CD4-positive, alpha-beta T cell (primary cell): ENCODE measurements at regions not wholly inside any gene's neighbourhood (a gene's known extent, or its start where the extent isn't known, plus 50 kb on each side); places are given as distances from the start of the nearest gene placed in this dataset.

Experiments used
- ATAC-seq: fragments of 200-7000 bp; cut with Tn5 transposase; one replicate; pipeline ENCODE4 v1.10.0; 2022; ENCODE audit warnings: mild to moderate bottlenecking; ENCODE audit not compliant: poor library complexity
- CTCF ChIA-PET: fragments of 350-600 bp; sonication (Branson Sonifier 250); formaldehyde crosslinking; loops from one replicate; lab custom pipeline; 2021; ENCODE audit warnings: antibody characterized with exemption, inconsistent platforms; lab: Charles Lee
- POLR2A ChIA-PET: fragments of 350-600 bp; sonication (Branson Sonifier 250); formaldehyde crosslinking; loops from one replicate; lab custom pipeline; 2021; ENCODE audit warnings: antibody characterized with exemption, inconsistent platforms; lab: Charles Lee
- DNase-seq, 14 experiments: peaks; one replicate each; pipeline ENCODE4 v3.0.0-alpha.2; 2013 to 2020; ENCODE audit warnings: mixed read lengths in 2 of 14
- H3K27ac ChIP-seq, 2 donors: one replicate each; pipeline versions ENCODE4 v1.5.1 to v1.7.0; 2013; ENCODE audit warnings: low read length in 2 of 2, low read depth in 1 of 2, mild to moderate bottlenecking in 1 of 2
- H3K27me3 ChIP-seq, 2 experiments: 1 replicate in 1 of 2; 2 replicates in 1 of 2; pipeline versions ENCODE4 v1.6.1 to v1.7.0; 2013; ENCODE audit warnings: low read length in 2 of 2, control low read depth in 1 of 2, mild to moderate bottlenecking in 1 of 2, moderate library complexity in 1 of 2; ENCODE audit not compliant: insufficient read depth in 2 of 2, control insufficient read depth in 1 of 2
- H3K36me3 ChIP-seq: one replicate; pipeline ENCODE4 v1.6.1; 2013; ENCODE audit warnings: low read length, control low read depth; ENCODE audit not compliant: insufficient read depth
- H3K4me1 ChIP-seq: one replicate; pipeline ENCODE4 v1.6.1; 2013; ENCODE audit warnings: low read length, control low read depth; ENCODE audit not compliant: insufficient read depth
- H3K4me3 ChIP-seq: one replicate; pipeline ENCODE4 v1.5.1; 2013; ENCODE audit warnings: mild to moderate bottlenecking, low read length, moderate library complexity
- H3K9me3 ChIP-seq, 2 experiments: 1 replicate in 1 of 2; 2 replicates in 1 of 2; pipeline versions ENCODE4 v1.6.1 to v1.7.0; 2013; ENCODE audit warnings: low read length in 2 of 2, mild to moderate bottlenecking in 2 of 2, control low read depth in 1 of 2, moderate library complexity in 1 of 2; ENCODE audit not compliant: control insufficient read depth in 1 of 2, insufficient read depth in 1 of 2
- H3K27ac Mint-ChIP-seq: one replicate; pipeline ENCODE4 v1.8.0; 2020; ENCODE audit warnings: mixed read lengths
- H3K27me3 Mint-ChIP-seq: one replicate; pipeline ENCODE4 v1.8.0; 2021; ENCODE audit warnings: mixed read lengths
- H3K36me3 Mint-ChIP-seq: one replicate; pipeline ENCODE4 v1.8.0; 2021; ENCODE audit warnings: low read depth, mixed read lengths
- H3K4me1 Mint-ChIP-seq: one replicate; pipeline ENCODE4 v1.8.0; 2021; ENCODE audit warnings: low read depth, mixed read lengths
- H3K4me3 Mint-ChIP-seq: one replicate; pipeline ENCODE4 v1.8.0; 2020; ENCODE audit warnings: mild to moderate bottlenecking, mixed read lengths
- H3K9me3 Mint-ChIP-seq: one replicate; pipeline ENCODE4 v1.8.0; 2020; ENCODE audit warnings: mixed read lengths
- intact Hi-C, 2 experiments: fragments of 100-400 bp; cut with DNase I in 1 of 2; cut with micrococcal nuclease in 1 of 2; formaldehyde crosslinking; loops; one replicate each; pipeline versions ENCODE4 v1.15.1 to v1.9.0; 2023 to 2025; cut with DNase I, micrococcal nuclease
- TF ChIP-seq, protein P1 (sequence below): fragments of 200-600 bp; IDR thresholded peaks from one replicate; pipeline ENCODE4 v1.8.0; 2022; ENCODE audit warnings: antibody characterized with exemption, mild to moderate bottlenecking

DNA sequence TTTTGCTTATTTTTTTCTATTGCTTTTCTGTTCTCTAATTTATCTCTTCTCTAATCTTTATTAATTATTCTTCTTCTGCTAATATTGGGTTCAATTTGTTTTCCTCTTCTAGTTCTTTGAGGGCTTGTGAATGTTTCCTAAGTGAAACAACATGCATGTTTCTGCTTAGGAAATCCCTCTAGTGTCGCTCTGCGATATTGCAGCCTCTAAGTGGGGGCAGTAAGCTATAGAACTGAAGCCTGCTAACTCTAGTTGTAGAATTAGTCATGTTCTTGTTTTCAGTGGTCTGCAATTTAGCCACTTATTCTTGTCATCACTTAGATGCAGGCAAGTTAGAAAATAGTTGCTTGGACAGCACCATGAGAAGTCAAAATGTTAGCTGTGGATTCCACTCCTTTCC, 222.6 kb downstream of the SPIN4 start:
- no peak for ATAC-seq
- Mint-ChIP-seq H3K4me1 (no peaks in the 10 kb centered on the region), H3K36me3 (no peaks in the 10 kb centered on the region), H3K9me3 (no peaks in the 10 kb centered on the region), H3K27me3 (no peaks in the 10 kb centered on the region), H3K4me3 (no peak overlapping the region), H3K27ac (no peak overlapping the region)
- ChIA-PET POLR2A (no interaction called here), CTCF (interaction anchor here (1.8 kb wide), 1 partner anchor 17 kb away, joined by 5 read pairs; no protein-coding TSS in a partner anchor)
- Histone ChIP-seq H3K36me3 (no peaks in the 10 kb centered on the region), H3K4me1 (no peaks in the 10 kb centered on the region), H3K27ac (no peak overlapping the region), H3K4me3 (no peak overlapping the region), H3K9me3 (no peaks in the 10 kb centered on the region), H3K27me3 (no peaks in the 10 kb centered on the region)
- peak in 5 of 14 experiments; percentile 0 to 19 (median 2) for DNase-seq
- TF ChIP-seq, protein P1, sequence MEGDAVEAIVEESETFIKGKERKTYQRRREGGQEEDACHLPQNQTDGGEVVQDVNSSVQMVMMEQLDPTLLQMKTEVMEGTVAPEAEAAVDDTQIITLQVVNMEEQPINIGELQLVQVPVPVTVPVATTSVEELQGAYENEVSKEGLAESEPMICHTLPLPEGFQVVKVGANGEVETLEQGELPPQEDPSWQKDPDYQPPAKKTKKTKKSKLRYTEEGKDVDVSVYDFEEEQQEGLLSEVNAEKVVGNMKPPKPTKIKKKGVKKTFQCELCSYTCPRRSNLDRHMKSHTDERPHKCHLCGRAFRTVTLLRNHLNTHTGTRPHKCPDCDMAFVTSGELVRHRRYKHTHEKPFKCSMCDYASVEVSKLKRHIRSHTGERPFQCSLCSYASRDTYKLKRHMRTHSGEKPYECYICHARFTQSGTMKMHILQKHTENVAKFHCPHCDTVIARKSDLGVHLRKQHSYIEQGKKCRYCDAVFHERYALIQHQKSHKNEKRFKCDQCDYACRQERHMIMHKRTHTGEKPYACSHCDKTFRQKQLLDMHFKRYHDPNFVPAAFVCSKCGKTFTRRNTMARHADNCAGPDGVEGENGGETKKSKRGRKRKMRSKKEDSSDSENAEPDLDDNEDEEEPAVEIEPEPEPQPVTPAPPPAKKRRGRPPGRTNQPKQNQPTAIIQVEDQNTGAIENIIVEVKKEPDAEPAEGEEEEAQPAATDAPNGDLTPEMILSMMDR, result peak; percentile 22
- intact Hi-C loops, result no loop called here

DNA sequence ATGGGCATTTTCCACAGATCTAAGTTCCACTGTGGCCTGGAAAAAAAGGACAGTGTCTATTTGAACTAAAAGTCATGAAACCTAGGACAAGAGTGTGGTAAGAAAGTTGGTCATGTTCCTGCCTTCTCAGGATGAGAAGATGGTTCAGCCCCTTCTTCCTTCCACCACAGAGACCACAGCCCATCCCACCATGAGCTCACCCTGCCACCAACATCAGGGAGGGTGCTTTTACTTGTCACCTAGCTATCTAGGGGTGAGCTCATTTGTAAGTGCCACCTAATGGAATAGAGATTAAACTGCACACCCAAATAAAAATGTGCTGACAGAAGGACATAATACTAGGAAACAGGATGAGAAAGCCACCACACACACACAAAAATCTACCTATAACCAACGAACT, 235.9 kb downstream of the SPIN4 start:
- H3K27me3 Mint-ChIP-seq, result no peaks in the 10 kb centered on the region
- TF ChIP-seq, protein P1, result no peak
- CTCF ChIA-PET, result no interaction called here
- Histone ChIP-seq H3K4me3 (no peak overlapping the region), H3K4me1 (no peaks in the 10 kb centered on the region), H3K27ac (no peak overlapping the region), H3K9me3 (no peaks in the 10 kb centered on the region), H3K36me3 (no peaks in the 10 kb centered on the region), H3K27me3 (no peaks in the 10 kb centered on the region)
- ATAC-seq, result no peak
- no peak overlapping the region for H3K4me3 Mint-ChIP-seq
- no peaks in the 10 kb centered on the region for H3K36me3 Mint-ChIP-seq
- H3K9me3 Mint-ChIP-seq, result no peaks in the 10 kb centered on the region
- no peak for DNase-seq
- POLR2A ChIA-PET, result no interaction called here
- intact Hi-C loops, result no loop called here
- H3K27ac Mint-ChIP-seq, result no peak overlapping the region
- no peaks in the 10 kb centered on the region for H3K4me1 Mint-ChIP-seq

DNA sequence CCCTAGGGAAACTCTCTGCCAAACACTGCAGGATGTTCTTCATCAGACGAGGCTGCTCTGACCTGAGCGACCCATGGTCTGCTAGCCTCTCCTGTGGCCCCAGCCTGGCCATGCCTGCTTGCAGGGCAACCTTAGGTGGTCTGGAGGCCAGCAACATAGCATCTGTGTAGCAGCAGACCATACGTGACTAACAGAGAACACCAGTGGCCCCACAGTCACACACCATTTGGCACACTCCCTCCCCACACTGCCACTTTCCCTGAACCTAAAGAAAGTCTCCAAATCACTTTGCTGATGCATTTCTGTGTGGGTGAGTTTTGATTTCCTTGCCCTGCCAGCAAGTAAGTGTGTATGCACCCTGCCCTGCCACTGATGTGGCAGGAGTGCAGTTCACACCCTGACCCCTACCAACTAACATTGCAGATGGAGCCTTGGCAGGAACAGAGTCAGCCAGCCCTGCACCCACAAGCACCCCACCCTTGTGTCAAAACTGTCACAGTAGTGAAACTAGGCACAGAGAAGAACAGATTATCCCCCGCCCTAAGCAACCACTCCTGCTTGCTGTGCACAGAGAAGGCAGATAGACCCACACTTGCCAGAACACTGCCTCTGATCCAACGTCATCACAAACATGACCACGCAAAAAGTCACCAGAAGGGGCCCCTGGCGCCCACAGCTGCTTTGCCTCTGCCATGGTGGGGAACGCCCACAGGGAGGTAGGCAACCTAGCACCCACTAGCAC, 249.1 kb downstream of the SPIN4 start:
- no peaks in the 10 kb centered on the region for H3K36me3 ChIP-seq
- no peak overlapping the region for H3K4me3 ChIP-seq
- DNase-seq, result no peak
- ATAC-seq, result no peak
- Mint-ChIP-seq H3K36me3 (no peaks in the 10 kb centered on the region), H3K9me3 (no peaks in the 10 kb centered on the region), H3K4me1 (no peaks in the 10 kb centered on the region), H3K27ac (no peak overlapping the region), H3K27me3 (no peaks in the 10 kb centered on the region), H3K4me3 (no peak overlapping the region)
- H3K9me3 ChIP-seq, result peaks cover 0 to 15% of the 10 kb centered on the region in 2 experiments
- intact Hi-C loops, result no loop called here
- ChIA-PET CTCF (no interaction called here), POLR2A (no interaction called here)
- H3K4me1 ChIP-seq, result no peaks in the 10 kb centered on the region
- no peaks in the 10 kb centered on the region for H3K27me3 ChIP-seq
- TF ChIP-seq, protein P1, result no peak
- H3K27ac ChIP-seq, result no peak overlapping the region
